ENCODE measurements at regions not wholly inside any gene's neighbourhood (a gene's known extent, or its start where the extent isn't known, plus 50 kb on each side); places are given as distances from the start of the nearest gene placed in this dataset.

GRCh38 chr13:106350208-106350607 is 185.3 kb downstream of the EFNB2 start:
- no peak for DNase-seq (ENCODE audit: low read depth)

GRCh38 chr13:106349080-106349931 is 186.2 kb downstream of the EFNB2 start:
- DNase-seq (ENCODE audit: low read depth) = no peak

DNA sequence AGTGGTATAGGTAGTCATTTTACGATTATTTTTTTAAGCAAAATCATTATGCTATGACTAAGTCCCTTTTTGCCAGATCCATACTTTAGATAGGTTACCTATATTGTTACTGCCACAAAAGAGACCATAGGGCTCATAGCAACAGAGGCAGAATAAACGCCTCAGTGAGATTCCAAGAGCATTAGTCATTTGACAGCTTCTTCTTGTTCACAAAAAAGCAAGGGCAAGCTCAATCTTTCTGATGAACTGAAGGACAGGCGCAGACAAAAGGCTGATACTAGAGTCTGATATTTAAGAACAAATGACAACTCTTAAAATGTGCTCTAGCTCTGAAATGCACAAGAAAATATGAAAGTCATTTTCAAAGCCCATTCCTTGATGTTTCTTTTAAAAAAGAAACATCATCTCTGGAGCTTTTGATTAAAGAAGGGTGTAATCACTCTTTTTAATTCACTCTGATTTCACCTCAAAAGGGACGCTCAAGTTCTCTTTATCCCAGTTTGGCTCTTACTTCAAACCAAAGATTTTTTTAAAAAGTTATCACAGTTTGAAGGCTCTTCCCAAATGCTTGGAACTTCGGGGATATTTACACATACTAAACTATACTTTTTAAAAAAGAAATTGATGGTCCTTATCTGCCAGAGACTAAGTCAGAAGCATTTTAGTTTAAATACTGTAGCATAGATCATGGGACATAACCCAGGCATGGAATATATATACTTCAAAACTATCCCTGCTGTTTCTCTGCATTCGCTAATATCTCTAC is 187.2 kb downstream of the EFNB2 start:
- DNase-seq (ENCODE audit: low read depth) = no peak

GRCh38 chr13:106344342-106344741 is 191.1 kb downstream of the EFNB2 start:
- no peak for DNase-seq (ENCODE audit: low read depth)

DNA sequence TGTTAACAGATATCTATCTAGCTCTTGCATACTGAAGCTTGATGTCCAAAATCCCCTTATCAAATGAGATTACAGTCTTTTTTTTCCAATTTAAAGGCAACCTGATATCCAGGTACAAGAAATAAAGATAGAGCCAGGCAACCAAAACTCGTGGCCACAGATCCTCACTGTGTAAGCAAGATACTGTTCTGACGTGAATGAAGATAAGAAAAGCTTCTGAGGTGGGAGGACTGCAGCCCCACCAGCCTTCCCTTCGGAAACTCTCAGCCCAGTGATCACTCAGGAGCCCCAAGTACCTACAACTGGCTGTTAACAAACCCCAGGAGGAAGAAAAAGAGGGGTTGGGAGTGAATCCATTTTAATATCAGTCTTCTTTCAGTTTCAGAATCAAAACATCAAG is 191.6 kb downstream of the EFNB2 start:
- no peak for DNase-seq (ENCODE audit: low read depth)

DNA sequence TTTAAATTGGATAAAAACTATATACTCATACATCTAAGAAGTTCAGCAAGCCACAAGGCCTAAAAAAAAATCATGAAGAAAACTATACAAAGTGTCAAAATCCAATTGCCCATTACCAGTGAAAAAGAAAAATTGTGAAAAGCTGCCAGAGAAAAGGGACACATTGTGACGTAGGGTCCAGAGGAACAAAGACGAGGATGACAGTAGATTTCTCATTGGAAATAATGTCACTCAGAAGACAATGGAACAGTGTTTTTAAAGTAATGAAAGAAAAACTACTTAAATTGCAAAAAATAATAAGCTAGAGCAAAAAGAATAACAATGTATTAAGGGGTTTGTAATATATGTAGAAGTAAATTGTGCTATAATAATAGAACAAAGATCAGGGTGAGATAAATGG is 195.2 kb downstream of the EFNB2 start:
- DNase-seq (ENCODE audit: low read depth) = no peak

GRCh38 chr13:106337096-106337850 is 198.2 kb downstream of the EFNB2 start:
- DNase-seq (ENCODE audit: low read depth) = no peak

- no peak for DNase-seq (ENCODE audit: low read depth)
These were observed 198.8 kb downstream of the EFNB2 start for GRCh38 chr13:106336668-106337067.

DNA sequence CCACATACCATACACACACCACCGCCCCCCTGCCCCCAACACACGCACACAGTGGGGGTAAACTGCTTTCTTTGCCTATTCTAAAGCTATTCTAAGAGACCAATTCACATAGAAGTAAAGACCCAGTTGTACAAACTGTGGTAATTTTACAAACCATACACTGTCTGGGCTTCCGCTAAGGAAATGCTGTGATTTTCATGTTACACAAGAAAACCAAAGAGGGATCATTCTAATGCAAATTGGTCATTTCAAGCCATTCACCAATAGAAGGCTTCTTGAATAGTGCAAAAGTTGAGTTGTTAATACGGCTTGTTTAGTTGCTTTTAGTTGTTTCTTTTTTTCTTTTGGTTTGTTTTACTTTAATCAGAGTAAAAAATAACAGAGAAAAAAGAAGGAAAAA is 202.8 kb downstream of the EFNB2 start:
- DNase-seq (ENCODE audit: low read depth) = no peak

- no peak for DNase-seq (ENCODE audit: low read depth)
These were observed 204.3 kb downstream of the EFNB2 start for GRCh38 chr13:106331116-106331515.

DNA sequence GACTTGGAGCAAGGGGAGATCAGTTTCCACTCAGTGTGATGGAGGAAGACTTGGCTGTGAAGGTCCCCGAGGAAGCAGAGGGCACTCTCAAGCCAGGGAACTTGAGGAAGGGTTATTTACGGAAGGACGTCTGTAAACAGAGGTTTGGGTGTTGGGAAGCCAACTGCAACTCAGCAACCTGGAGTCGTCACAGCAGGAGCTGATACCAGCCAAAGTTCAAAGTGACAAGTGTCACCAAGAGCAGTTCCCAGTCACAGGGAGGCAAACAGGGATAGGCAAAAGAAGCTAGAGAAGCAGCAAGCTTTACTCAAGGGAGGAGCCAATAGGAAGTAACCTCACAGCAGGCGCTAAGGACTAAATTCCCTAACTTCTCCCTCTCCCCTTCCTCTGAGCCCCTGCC is 205.5 kb downstream of the EFNB2 start:
- DNase-seq (ENCODE audit: low read depth) = no peak

DNA sequence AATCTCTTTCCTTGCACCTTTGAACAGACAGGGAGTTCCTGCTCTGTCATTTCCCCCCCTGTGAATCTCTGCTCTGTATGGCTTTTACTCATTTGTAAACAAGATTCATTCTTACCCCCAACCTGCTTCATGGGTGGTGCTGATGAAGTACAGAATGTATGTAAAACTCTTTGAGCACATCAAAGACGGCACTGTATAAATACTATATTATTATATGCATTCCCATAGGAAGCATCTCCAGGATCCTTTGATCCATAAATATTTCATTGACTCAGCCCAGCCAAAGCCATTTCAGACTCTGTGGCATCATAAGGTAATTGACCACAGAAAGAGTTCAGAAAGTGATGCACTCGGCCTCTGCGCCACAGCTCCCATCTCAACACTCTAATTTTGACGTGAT is 208.7 kb downstream of the EFNB2 start:
- no peak for DNase-seq (ENCODE audit: low read depth)

GRCh38 chr13:106324444-106324843 is 211.0 kb downstream of the EFNB2 start:
- DNase-seq (ENCODE audit: low read depth) = no peak

GRCh38 chr13:106322628-106323027 is 212.8 kb downstream of the EFNB2 start:
- DNase-seq (ENCODE audit: low read depth) = no peak

- no peak for DNase-seq (ENCODE audit: low read depth)
These were observed 216.5 kb downstream of the EFNB2 start for GRCh38 chr13:106318941-106319411.

DNA sequence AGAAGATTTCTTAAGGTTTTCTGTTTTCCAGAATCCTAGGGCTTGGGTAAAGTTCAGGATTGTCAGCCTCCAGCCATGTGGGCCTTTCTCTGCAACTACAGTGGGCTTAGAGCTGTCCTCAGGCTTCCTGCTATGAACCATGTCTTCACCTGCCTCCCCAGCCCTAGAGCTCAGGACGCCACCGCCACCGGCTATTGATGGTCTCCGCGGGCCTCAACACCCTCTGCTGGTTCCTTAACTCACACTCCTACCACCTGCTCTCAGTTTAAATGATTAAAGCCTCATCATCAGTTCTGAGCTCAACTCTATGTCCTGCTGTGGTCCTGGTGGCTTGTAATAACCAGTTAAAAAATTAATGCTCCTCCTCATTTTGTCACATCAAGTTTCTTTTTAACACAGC is 221.0 kb downstream of the EFNB2 start:
- no peak for DNase-seq (ENCODE audit: low read depth)

DNA sequence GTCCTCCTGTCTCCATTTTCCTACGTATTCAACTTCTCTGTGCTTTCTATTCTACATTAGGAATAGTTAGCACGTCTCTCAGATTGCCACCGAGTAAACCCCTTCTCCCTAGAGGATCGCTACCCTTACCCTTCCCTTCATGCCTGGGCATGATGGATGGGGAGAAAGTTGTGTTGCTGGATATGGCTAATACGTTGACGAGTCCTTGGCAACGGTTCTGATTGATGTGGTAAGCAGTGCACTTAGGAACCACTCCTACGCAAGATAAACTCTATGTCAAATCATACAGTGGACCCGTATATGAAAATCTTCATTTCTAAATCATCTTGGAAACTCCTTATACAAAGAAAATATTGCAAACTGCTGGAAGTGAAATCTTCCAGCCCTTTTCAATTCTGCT is 224.5 kb downstream of the EFNB2 start:
- DNase-seq (ENCODE audit: low read depth) = no peak

GRCh38 chr13:106310291-106310865 is 225.1 kb downstream of the EFNB2 start:
- no peak for DNase-seq (ENCODE audit: low read depth)

GRCh38 chr13:106306748-106307277 is 228.6 kb downstream of the EFNB2 start:
- DNase-seq (ENCODE audit: low read depth) = no peak

DNA sequence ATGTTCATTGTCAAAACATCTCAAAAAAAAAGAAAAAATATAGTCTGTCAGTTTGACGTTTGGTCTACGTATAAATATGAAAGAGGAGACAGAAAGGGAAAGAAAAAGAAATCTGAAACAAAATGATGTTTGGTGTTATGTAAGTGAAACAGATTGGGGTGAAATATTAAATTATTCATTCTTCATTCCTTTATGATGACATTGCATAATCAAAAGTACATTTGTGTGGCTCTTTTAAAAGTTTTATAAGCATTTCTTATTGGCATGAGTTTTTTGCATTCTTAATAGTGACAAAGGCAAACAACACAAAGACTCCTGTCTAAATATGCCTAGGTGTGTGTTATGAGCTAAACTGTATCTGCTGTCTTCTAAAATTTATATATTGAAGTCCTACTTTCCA is 232.6 kb downstream of the EFNB2 start:
- no peak for DNase-seq (ENCODE audit: low read depth)

DNA sequence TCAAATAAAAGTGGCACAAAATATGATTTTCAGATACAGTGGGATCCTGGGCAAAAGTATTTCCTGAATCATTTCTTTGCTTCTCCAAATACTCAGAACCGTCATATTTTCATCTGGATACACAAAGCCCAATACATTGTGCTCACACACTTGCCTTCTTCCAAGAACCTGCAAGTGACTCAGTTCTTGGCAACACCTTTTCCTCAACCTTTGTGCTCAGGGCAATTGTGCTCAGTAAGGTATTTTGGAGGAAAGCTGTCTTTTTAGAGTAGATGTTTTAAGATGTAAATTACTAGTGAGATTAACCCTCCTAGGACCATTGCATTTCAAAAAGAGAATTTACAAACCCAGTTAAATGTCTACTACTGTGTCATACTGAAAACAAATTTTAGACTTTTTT is 233.5 kb downstream of the EFNB2 start:
- no peak for DNase-seq (ENCODE audit: low read depth)

GRCh38 chr13:106299621-106300020 is 235.8 kb downstream of the EFNB2 start:
- no peak for DNase-seq (ENCODE audit: low read depth)
